Colonic mucosa (tissue), 4 donors: ENCODE measurements at regions not wholly inside any gene's neighbourhood (a gene's known extent, or its start where the extent isn't known, plus 50 kb on each side); places are given as distances from the start of the nearest gene placed in this dataset.
"Not testable (repeated sequence)": the region's sequence is repeated elsewhere in the genome, so short reads cannot be mapped to it uniquely, and the experiment has no call there.

Source experiments
- DNase-seq: peaks from one replicate; pipeline ENCODE4 v3.0.0-alpha.2; 2020
- H3K27ac ChIP-seq: fragments of 200-600 bp; one replicate; pipeline ENCODE4 v1.8.0; 2021
- H3K27me3 ChIP-seq: fragments of 200-600 bp; one replicate; pipeline ENCODE4 v1.8.0; 2021
- H3K36me3 ChIP-seq: fragments of 200-600 bp; one replicate; pipeline ENCODE4 v1.8.0; 2021
- H3K4me1 ChIP-seq: fragments of 200-600 bp; one replicate; pipeline ENCODE4 v1.8.0; 2021; ENCODE audit warnings: mild to moderate bottlenecking
- H3K4me3 ChIP-seq: fragments of 200-600 bp; one replicate; pipeline ENCODE4 v1.8.0; 2021
- H3K9ac ChIP-seq, 2 donors: one replicate each; pipeline ENCODE4 v1.7.0; 2013; ENCODE audit warnings: control low read depth in 2 of 2, low read depth in 2 of 2, low read length in 2 of 2
- H3K9me3 ChIP-seq: fragments of 200-600 bp; one replicate; pipeline ENCODE4 v1.8.0; 2021
- CTCF ChIP-seq: fragments of 200-600 bp; IDR thresholded peaks from one replicate; pipeline ENCODE4 v1.8.0; 2022; ENCODE audit warnings: antibody characterized with exemption, mild to moderate bottlenecking
- intact Hi-C: fragments of 100-400 bp; cut with DNase I; formaldehyde crosslinking; loops from one replicate; pipeline ENCODE4 v1.14.1; 2022
- donor health status: healthy.
- donor health status: DM: no; HTN: no; CAD: no.
- donor health status: DM: no; HTN: no; CAD: no.

DNA sequence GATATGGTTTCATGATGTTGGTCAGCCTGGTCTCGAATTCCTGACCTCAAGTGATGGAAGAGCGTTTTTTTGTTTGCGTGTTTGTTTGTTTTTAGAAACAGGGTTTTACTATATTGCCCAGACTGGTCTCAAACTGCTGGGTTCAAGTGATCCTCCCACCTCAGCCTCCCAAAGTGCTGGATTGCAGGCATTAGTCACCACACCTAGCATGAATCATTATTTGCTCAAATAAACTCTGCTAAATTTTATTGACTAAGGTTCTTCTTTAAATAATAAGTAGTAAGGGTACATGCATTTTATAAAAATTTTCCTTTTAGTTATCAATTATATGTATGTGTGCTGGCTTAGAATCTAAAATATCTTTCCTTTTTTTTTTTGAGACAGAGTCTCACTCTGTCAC is 52.9 kb downstream of the ZBTB9 start:
- no peak overlapping the region for H3K4me3 ChIP-seq
- TF ChIP-seq CTCF = no peak
- no peak overlapping the region for H3K27ac ChIP-seq
- intact Hi-C loops = no loop called here
- no peaks in the 10 kb centered on the region for H3K9me3 ChIP-seq
- DNase-seq = no peak
- no peaks in the 10 kb centered on the region for H3K27me3 ChIP-seq
- H3K4me1 ChIP-seq = no peaks in the 10 kb centered on the region
- no peak overlapping the region for H3K9ac ChIP-seq
- no peaks in the 10 kb centered on the region for H3K36me3 ChIP-seq

- Histone ChIP-seq H3K36me3 (no peaks in the 10 kb centered on the region), H3K27me3 (no peaks in the 10 kb centered on the region), H3K4me1 (no peaks in the 10 kb centered on the region), H3K9me3 (no peaks in the 10 kb centered on the region), H3K27ac (no peak overlapping the region), H3K4me3 (no peak overlapping the region), H3K9ac (peak overlapping the region in 1 of 2 donors; percentile 23)
- intact Hi-C loops = no loop called here
- no peak for DNase-seq
- no peak for TF ChIP-seq CTCF
Measured at GRCh38 chr6:33508935-33509926, 54.9 kb downstream of the ZBTB9 start.

DNA sequence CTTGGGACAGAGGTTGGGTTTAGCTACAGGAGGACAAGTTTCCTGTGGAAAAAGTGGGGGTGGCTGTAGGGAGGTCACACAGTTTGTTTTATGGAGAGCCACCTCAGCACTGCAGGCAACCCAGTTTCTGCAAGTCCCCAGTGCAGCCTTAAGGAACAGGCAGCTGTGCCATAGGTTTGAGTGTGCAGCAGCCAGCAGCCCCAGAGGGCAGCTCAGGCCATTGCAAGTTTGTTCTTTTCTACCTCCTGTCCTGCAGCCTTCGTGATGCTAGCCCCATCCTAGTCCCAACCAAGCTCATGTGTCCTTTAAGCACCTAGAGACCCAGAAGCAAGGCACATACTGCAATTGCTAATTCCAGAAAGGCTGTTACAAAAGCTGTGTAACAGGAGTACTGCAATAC is 58.8 kb downstream of the ZBTB9 start:
- Histone ChIP-seq H3K9ac (no peak overlapping the region), H3K9me3 (no peaks in the 10 kb centered on the region), H3K36me3 (no peaks in the 10 kb centered on the region), H3K4me3 (no peak overlapping the region), H3K27me3 (no peaks in the 10 kb centered on the region), H3K27ac (no peak overlapping the region), H3K4me1 (no peaks in the 10 kb centered on the region)
- intact Hi-C loops = no loop called here
- no peak for TF ChIP-seq CTCF
- no peak for DNase-seq

- no peaks in the 10 kb centered on the region for H3K27me3 ChIP-seq
- H3K9ac ChIP-seq = no peak overlapping the region
- H3K9me3 ChIP-seq = no peaks in the 10 kb centered on the region
- no peaks in the 10 kb centered on the region for H3K36me3 ChIP-seq
- no peak for TF ChIP-seq CTCF
- no peak overlapping the region for H3K27ac ChIP-seq
- H3K4me1 ChIP-seq = no peaks in the 10 kb centered on the region
- intact Hi-C loops = no loop called here
- H3K4me3 ChIP-seq = no peak overlapping the region
- DNase-seq = no peak
Measured at GRCh38 chr6:33516726-33517125, 62.4 kb downstream of the ZBTB9 start.

- intact Hi-C loops, H3K36me3 ChIP-seq, H3K4me1 ChIP-seq, H3K27ac ChIP-seq, H3K9ac ChIP-seq, DNase-seq, H3K27me3 ChIP-seq, H3K4me3 ChIP-seq, H3K9me3 ChIP-seq: not testable (repeated sequence)
Measured at GRCh38 chr6:33520636-33521488, 59.2 kb downstream of the BAK1 start.
